Right lobe of liver (tissue), 4 donors: ENCODE measurements at regions not wholly inside any gene's neighbourhood (a gene's known extent, or its start where the extent isn't known, plus 50 kb on each side); places are given as distances from the start of the nearest gene placed in this dataset.

ENCODE experiments used
- CTCF ChIP-seq, 4 donors: fragments of 200-600 bp in 3 of 4; fragments of 450-650 bp in 1 of 4; IDR thresholded peaks; one replicate each; pipeline versions ENCODE4 v1.5.1 to v1.8.0; 2016 to 2022; ENCODE audit warnings: antibody characterized with exemption in 4 of 4, mild to moderate bottlenecking in 2 of 4
- POLR2A ChIP-seq: fragments of 450-650 bp; IDR thresholded peaks from one replicate; pipeline ENCODE4 v1.6.1; 2017; ENCODE audit warnings: antibody characterized with exemption, mild to moderate bottlenecking
- donor health status: DM: no; HTN: no; CAD: no.
- donor health status: DM: no; HTN: no; CAD: no.
- donor health status: DM: no; HTN: yes; CAD: no.

DNA sequence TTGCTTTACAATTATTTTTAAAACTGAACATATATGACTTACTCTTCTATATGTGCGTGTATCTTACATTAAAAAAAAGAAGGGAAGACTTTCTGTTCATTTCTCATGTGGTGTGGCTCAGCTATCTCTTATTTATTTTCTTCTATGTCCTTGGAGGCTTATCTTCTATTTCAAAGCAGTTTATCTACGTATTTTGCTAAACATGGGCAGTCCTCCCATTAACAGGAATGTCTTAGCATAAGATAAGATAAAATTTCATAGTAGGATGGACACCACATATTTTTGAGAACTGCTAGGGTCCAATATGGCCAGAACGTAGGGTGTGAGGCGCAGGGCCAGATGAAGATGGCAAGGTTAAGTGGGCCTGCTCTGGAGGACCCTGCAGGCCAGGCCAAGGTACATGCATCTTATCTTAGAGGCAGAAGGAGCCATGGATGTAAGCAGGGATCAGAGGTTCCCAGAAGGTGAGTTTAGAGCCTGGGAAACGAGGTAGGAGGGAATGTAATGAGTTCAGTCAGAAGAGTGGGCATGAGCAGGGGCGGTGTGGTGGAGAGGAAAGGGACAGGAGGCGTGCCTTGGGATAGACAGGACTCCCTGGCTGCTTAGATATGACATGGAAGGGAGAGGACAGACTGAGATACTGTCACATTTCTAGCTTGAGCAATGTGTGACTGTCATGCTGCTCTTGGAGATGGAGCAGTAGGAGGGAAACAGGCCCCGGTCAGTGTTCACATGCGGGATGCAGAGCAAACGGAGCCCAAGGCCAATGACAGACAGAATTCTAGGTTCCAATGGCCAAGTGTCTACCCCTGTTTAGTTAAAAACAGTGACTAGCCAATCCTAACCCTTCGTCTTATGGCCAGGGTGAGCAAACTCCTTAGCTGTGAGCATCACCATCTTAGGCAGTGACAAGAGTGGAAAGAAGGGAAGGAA, 68.6 kb upstream of the MEDAG start:
- TF ChIP-seq CTCF (IDR thresholded peaks at IDR 0.05) (no peak), POLR2A (no peak)
